Activated T-cell treated with anti-CD3 and anti-CD28 coated beads, Interleukin-2, amount 50 U/mL, for 48 hours (primary cell): ENCODE measurements at regions not wholly inside any gene's neighbourhood (a gene's known extent, or its start where the extent isn't known, plus 50 kb on each side); places are given as distances from the start of the nearest gene placed in this dataset.
"Not testable (repeated sequence)": the region's sequence is repeated elsewhere in the genome, so short reads cannot be mapped to it uniquely, and the experiment has no call there.

Experiments
- DNase-seq, 2 experiments: peaks; one replicate each; pipeline ENCODE4 v3.0.0-alpha.2; 2020

DNA sequence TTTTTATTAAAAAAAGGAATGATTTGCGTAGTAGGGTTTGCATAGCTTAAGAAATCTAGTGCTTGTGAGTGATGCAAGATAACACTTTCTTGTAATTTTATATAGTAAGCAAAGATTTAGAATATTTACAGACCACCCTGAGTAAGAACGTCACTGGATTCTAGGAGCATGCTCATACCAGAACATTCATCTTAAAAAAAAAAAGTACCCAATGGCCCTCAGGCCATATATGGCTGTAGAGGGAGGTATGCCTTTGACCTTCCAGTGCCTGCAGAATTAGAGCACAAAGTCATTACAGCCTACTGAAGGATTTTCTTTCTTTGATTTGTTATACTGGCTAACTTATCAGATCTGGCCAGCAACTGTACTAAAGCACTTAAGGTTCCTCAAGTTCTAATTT, 236.3 kb upstream of the GYPA start:
- DNase-seq = no peak

DNA sequence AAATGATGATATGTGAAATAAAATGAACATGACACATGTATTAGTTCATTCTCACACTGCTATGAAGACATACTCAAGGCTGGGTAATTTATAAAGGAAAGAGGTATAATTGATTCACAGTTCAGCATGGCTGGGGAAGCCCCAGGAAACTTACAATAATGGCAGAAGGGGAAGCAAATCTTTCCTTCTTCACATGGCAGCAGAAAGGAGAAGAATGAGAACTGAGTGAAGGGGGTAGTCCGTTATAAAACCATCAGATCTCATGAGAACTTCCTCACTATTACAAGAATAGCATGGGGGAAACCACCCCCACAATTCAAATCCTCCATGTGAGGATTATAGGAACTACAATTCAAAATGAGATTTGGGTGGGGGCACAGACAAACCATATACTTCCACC, 243.9 kb upstream of the GYPA start:
- DNase-seq = no peak

DNA sequence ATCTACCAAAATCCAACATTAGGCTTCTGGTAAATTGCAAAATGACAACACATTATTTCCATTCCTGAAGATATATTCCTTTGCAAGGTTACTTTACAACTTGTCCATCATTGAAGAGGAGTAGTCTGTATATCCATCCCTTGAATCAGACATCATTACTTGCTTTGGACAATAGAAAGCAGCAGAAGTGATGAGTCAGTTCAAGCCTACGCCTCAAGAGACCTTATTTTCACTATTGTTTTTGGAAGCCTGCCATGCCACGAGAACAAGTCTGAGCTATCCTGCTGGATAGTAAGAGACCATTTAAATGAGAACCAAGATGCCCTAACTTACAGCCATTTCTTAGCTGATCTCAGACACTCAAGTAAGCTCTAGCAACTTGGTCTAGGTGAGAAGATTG, 246.0 kb upstream of the HHIP start:
- no peak for DNase-seq

DNA sequence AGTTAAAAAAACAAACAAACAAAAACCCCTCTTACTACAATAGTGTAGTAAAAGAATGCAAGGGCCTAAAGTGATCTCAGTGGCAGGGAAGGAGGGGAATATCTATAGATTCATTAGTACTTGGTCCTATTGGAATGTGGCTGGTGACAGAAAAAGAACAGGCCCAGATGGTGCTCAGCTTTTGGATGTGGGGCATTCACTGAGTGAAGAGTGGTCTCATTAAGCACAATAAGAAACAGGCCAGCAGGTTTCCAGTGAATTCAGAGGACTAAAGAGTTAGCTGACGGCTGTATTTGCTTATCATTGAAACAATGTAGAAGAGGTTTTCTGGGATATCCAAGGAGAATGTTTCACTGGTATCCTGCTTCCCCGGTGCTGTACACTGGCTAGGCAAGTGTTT, 243.8 kb upstream of the HHIP start:
- no peak for DNase-seq

DNA sequence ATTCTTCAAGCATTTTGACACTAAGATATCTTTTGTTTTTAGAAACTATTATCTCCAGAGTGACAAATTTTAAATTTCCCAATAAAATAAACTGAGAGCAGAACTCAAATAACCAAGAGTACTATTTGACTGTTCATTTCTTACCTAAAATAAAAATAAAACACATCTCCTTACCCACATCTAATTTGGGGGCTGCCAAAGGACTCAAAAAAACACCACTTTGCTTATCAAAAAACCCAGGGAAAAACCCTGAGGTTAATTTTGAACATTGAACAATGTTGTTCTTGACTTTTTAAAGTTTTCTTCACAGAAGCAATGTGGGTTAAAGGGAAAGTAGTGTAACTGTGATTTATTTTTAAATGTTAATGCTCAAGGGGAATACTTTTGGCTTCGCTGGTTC, 243.0 kb upstream of the HHIP start:
- DNase-seq = no peak

DNA sequence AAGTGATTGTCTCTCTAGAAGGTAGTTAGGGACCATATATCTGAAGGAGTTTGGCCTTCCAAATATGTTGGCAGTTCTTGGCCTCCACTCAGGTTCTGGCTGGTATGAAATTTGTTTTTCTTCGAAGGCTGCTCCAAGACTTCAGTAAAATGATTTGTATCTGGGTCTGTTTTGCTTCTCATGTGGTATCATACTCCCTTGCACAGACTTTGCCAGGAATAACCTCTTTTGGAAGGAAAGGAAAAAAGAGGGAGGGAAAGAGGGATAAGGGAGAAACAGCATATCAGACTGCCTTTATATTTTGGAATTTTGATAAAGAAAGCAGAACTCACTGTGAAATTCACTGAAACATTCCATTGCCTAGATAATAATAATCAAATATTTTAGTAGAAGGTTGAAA, 242.1 kb upstream of the HHIP start:
- no peak for DNase-seq

DNA sequence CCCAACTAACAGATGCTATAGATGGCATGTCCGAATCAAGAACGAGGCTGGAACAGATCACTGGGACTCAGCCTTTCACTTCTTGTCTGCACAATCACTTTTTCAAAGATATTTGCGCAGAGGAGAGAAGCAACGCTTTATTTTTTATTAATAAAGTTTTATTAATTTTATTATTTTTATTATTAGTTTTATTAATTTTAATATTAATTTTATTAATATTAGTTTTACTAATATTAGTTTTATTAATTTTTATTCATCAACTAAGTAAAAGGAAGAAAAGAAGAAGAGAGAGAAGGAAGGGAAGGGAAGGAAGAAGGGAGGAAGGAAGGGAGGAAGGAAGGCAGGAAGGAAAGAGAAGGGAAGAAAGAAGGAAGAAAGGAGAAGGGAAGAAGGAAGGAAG, 236.4 kb upstream of the HHIP start:
- DNase-seq = no peak

DNA sequence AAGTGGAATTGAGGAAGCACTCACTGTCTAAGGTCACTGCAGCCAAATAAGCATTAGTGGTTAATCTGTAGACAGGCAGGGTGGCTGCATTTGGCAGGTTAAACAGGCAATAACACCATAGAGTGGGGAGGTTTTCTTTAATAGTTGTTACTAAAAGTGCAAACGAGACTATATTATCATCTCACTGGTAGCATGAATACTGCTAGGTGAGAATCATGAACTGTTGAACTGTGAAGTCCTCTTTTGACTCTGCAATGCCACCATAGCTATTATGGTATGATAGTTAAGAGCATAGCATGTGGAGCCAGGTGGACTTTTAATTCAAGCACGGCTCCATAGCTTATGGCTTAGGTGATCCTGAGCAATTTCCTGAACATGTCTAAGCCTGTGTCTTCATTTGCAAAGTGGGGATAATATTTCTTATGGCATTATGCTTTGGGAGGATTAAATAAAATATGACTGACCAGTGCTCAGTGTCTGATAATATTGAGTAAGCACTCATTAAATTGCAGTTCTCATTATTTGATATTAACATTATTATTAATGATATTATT, 235.6 kb upstream of the HHIP start:
- no peak for DNase-seq

DNA sequence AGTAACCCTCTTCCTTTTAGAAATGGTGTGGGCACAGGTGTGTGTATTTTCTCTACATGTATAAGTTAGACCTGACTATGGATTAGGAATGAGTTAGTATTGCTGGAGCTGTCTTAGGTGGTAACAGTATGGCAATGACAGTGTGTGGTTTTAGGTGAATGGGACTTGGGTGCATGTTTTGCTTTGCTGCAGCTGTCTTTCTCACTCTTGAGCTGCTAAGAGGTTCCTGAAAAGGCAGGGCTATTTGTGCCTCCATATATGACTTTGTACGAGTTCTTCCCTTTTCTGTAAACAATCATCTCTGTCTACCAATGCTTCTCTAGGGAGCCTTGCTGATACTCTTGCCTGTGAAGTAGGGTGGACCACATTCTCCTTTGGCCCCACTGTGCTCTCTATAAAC, 234.8 kb upstream of the HHIP start:
- no peak for DNase-seq

DNA sequence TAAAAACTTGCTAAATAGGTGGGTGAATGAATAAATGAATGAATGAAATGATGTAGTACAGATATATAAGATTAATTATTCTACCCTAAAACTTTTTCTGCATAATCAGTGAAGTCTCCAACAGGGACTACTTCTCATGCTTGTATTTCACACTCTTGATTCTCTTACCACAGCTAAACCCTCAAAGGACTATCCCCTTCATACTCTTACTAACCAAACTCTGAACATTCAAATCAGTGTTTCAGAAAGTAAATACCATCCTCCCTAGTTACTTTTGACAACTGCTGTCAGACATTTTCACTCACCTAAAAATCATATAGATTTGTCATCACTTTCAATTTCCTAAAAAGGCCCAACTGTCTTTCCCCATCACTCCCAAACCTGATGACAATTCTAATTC, 234.3 kb upstream of the HHIP start:
- no peak for DNase-seq

DNA sequence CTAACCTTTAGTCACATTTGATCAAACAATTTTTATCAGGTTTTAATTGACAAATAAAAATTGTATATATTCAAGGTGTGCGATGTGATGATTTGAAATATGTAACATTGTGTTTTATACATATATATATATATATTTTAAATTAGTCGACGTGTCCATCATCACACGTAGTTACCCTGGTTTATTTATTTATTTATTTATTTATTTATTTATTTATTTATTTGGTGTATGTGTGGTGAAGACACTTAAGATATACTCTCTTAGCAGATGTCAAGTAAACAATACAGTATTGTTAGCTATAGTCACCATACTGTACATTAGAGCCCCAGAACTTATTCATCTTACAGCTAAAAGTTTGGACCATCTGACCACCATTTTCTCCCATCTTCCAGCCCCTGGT, 224.9 kb upstream of the HHIP start:
- DNase-seq = no peak

DNA sequence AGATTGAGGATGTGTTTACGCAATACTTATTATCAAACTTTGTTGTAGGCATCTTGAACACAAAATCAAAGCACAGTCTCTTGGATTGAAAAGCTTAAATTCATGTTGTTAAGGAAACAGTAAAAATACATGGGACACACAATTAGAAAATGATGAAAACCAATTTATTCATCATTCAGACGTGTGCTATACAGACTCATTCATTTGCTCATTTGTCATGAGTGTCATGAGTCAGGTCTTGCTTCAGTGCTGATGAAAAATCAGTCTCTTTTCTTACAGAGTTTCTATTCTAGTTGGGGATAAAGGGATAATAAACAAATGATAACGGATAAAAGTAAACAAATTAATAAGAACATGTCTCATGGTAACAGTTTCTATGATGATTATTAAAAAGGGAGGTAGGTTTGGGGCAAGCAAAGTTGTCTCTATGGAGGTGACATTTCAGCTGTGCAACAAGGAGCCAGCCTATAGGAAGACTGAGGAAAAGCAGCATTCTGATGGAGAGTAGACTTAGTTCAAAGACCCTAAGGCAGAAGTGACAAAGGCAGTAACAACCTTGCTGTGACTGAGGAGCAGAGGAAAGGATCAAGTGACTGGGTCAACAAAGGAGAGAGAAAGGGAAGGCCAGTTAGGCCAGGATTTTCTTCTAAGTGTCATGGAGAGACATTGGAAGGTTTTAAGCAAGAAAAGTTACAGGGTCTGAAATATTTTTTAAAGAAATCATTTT, 224.0 kb upstream of the HHIP start:
- no peak for DNase-seq

DNA sequence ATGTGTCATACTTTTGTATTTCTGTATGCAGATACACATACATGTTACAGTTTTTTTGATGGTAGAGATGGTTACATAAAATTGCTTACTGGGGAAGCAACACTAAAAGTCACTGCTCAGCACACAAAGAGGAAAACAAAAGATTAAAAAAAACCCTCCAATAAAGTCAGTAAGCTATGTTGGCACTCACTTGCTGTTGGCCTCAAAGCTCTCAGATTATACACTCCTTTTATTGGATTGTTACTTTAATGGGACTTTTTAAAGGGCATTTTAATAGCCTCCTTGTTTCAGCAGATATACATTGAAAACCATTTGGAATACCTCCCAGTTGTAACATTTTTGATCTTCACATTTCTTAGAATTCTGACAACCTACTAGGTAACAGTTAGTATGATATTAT, 222.0 kb upstream of the HHIP start:
- no peak for DNase-seq

DNA sequence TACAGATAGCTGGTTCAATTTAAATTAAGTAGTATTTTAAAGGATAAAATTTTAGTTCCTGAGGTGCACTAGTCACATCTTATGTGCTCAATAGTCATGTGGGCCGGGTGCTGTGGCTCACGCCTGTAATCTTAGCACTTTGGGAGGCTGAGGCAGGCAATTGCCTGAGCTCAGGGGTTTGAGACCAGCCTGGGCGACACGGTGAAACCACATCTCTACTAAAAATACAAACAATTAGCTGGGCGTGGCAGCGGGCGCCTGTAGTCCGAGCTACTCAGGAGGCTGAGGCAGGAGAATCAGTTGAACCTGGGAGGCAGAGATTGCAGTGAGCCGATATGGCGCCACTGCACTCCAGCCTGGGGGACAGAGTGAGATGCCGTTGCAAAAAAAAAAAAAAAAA, 219.9 kb upstream of the HHIP start:
- DNase-seq = not testable (repeated sequence)

DNA sequence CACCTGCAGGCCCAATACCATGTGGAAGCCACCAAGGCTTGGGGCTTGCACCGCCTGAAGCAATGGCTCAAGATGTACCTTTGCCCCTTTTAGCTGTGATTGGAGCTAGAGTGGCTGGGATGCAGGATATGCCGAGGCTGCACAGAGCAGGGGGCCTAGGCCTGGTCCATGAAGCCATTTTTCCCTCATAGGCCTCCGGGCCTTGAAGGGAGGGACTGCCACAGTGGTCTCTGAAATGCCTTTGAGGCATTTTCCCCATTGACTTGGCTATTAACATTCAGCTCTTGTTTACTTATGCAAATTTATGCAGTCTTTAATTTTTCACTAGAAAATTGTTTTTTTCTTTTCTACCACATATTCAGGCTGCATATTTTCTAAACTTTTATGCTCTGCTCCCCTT, 203.2 kb upstream of the HHIP start:
- no peak for DNase-seq

DNA sequence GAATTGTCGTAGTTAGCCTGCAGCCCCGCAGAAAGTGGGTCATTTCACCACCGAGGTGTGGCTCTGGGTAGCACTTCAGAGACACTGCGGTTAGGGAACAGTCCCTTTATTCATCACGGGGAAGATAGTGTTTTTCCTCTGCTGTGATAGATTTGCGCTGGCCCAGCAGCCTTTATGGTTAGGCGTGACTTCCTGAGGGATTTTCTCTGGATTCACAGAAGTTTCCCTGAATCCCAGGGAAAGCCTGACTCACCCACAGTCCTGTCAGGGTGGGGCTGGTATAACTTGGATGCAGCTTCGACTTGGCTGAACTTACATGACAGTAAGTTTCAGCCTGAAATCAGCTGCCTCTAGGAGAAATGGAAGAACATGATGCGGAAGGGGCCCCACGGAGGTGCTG, 196.3 kb upstream of the HHIP start:
- DNase-seq = no peak

DNA sequence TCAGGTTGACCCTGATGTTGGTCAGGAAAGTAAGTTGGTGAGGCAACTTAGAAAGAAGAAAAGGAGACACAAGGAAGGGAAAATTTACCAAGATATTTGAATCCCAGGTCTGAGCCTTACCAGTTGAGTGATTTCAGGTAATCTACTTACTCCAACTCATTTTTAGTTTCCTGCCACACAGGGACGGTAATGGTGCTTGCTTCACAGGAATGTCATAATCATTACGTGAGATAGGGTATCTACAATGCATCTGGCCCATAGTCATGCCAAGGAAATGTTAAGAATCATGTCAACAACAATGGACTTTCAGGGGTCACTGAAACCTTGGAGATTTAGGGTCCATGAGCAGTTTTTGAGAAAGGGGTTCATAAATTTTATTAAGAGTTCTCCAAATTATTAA, 195.4 kb upstream of the HHIP start:
- DNase-seq = no peak

DNA sequence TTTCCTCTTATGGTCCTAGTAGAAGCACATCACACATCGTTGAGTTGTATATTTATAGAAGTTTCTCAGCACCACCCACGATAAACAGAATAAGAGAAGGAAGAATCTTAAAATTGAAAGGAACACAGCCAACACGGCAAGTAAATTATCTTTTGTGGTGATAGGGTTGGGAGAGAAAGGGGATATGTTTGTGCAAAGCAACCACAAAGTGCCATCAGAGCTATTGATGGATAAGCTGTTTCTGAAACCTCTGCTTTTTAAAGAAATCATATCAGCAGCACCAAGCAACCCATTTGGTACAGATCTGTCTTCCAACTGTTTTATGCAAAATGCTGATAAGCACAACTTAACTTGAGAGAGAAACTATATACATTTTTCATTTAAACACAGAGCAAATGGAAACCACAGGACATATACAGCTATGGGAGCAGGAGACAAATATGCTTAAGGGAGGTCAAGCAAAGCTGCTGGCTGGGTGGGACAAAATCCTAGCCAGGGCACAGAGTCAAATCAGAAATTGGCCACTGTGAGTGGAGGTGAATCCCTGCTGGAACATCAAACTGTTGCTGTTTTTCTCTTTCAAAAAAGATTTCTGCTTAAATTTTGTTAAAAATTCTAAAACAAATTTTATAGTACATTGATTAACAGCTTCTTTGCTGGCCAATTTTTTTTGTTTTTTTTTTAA, 194.0 kb upstream of the HHIP start:
- DNase-seq = no peak

DNA sequence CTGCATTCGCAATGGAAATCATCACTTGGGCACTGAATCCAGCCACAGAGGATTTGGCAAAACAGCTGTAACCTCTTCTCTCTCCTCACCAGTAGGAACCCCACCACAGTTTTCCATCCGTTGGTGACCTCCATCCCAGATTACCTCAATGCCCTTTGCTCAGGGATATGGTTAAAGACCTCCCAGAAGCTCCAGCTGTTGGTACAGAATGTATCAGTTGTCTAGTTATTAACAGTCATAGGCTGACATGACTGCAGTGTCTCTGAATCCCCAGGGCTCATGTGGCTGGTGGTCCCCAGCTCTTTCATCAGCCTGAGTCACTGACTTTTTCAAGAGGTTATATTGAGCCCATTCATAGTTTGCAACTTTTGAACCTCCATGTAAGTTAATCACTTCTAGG, 189.8 kb upstream of the HHIP start:
- DNase-seq = no peak

DNA sequence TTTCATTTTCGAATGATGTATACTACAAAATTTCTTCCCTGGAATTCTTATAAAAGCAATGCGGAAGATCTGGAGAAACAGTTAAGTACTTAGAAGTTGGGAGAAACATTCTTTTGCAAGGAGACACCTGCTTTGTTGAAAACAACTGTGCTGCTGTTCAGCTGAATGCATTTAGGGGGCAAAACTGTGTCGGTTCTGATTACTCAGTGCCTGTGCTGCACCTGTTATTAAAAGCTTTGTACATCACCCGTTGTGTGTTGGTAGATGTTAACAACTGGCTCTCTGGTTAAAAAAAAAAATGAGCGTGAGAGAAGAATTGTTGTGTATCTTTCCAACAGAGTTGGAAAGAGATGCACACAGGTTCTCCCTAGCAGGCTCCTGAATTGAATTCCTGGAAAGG, 184.1 kb upstream of the HHIP start:
- no peak for DNase-seq

DNA sequence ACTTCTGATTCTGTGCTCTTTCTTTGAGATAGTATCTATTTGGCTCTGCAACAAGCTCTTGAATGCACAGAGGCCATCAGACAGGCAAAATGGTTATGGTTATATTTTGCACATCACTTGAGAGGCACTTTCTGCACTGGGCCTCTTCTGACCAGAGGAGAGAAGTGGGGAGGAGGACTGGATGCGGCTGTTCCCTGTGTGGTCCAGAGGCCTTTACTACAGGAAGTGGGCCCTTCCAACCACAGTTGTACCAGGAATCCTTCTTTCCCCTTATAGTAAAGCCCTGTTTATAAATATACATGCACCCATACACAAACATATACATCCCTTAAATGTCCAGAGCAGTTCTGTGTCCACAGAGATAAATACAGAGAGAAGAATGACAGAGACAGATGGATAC, 182.7 kb upstream of the HHIP start:
- DNase-seq = no peak

DNA sequence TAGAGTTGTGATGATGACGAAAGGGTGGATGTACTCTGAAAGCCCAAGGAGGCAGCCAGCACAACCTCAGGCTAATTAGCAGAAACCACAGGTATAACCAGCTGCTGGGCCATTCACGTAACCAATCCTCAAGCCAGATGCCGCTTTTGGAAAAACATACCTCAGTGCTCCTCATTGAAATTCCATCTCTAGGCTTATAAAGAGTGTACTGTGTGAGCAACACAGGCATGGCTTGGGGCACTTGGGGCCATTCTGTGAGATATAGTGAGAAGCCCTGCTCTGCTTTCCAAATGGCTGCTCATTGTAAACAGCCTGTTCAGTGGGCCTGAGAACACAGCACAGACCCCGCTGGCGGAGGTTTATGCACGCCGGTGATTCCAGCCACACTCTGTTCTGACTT, 182.1 kb upstream of the HHIP start:
- DNase-seq = no peak

DNA sequence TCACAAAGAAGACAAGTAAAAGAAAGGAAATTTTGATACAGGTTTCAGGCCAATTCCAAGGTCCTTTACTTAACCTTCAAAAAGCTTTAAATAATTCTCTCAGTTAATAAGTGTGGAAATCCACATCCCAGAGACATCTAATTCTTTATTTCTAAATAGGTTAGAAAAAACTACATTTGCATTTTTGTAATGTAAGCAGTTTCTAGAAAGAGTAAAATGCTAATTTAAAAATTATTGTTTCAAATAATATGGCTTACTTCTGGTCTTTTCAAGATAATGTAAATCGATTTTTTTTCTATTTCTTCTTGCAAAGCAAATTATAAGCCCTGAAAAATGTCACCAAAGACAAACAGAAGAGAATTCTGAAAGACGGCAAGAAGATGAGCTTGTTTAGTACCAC, 180.4 kb upstream of the HHIP start:
- DNase-seq = no peak

DNA sequence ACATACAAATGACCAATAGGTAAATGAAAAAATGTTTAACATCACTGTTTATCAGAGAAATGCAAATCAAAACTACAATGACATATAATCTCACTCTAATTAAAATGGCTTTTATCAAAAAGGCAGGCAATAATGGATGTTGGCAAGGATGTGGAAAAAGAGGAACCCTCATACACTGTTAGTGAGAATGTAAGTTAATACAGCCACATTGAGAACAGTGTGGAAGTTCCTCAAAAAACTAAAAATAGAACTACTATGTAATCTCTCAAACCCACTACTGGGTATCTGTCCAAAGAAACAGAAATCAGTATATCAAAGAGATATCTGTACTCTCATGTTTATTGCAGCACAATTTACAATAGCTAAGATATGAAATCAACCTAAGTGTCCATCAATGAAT, 165.9 kb upstream of the HHIP start:
- DNase-seq = no peak

DNA sequence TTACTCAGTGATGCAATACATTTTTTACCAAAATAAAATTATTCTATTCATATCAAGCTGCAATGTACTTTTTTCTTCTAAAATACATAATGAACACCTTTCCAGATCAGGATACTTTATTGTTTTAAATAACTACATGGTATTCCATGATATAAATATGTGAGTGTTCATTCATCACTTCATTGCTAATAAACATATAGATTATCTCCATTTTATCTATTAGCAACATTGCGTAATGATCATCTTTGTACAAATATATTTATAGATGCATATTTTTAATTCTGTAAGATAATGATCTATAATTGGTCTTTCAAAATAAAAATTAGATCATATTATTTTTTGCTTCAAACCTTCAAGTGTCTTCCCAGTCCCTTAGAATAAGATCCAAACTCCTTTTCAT, 156.1 kb upstream of the HHIP start:
- no peak for DNase-seq
